WERI-Rb-1 (cell line): ENCODE measurements at regions not wholly inside any gene's neighbourhood (a gene's known extent, or its start where the extent isn't known, plus 50 kb on each side); places are given as distances from the start of the nearest gene placed in this dataset.
"Not testable (repeated sequence)": the region's sequence is repeated elsewhere in the genome, so short reads cannot be mapped to it uniquely, and the experiment has no call there.

Experiments used
- DNase-seq: peaks from one replicate; pipeline ENCODE4 v3.0.0-alpha.2; 2020
- H3K27ac ChIP-seq: fragments of 250-450 bp; sonication (Bioruptor Pico); 2 replicates; pipeline ENCODE4 v1.5.1; 2020; ENCODE audit warnings: mild to moderate bottlenecking, moderate library complexity
- H3K27me3 ChIP-seq: fragments of 250-450 bp; sonication (Bioruptor Pico); 2 replicates; pipeline ENCODE4 v1.5.1; 2021; ENCODE audit warnings: mild to moderate bottlenecking, low read depth, moderate library complexity; ENCODE audit not compliant: insufficient read depth, severe bottlenecking
- H3K36me3 ChIP-seq: fragments of 250-450 bp; sonication (Bioruptor Pico); 2 replicates; pipeline ENCODE4 v1.5.1; 2020; ENCODE audit warnings: mild to moderate bottlenecking, moderate library complexity
- H3K4me3 ChIP-seq: 2 replicates; pipeline ENCODE4 v1.5.1; 2011; ENCODE audit warnings: low read depth, mild to moderate bottlenecking, control low read depth, low read length
- H3K9me3 ChIP-seq: fragments of 250-450 bp; sonication (Bioruptor Pico); 2 replicates; pipeline ENCODE4 v1.5.1; 2021; ENCODE audit warnings: mild to moderate bottlenecking, moderate library complexity; ENCODE audit not compliant: severe bottlenecking

DNA sequence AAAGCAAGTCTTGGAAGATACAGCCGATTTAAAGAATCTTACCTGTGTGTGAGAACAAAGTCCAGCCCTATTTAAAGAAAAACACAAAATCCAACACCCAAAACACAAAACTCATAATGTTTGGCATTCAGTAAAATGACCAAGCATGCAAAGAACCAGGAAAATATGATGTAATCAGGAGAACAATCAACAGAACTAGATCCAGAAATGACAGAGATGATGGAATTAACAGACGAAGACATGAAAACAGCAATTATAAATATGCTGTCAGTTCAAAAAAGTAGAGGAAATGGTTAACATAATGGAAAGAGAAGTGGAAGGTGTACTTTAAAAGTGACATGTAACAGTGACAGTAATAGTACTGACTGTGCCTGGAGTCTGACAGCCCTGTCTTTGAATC is 56.1 kb upstream of the ERV3-1 start:
- not testable (repeated sequence) for H3K9me3 ChIP-seq, H3K36me3 ChIP-seq, H3K4me3 ChIP-seq, DNase-seq, H3K27me3 ChIP-seq, H3K27ac ChIP-seq

DNA sequence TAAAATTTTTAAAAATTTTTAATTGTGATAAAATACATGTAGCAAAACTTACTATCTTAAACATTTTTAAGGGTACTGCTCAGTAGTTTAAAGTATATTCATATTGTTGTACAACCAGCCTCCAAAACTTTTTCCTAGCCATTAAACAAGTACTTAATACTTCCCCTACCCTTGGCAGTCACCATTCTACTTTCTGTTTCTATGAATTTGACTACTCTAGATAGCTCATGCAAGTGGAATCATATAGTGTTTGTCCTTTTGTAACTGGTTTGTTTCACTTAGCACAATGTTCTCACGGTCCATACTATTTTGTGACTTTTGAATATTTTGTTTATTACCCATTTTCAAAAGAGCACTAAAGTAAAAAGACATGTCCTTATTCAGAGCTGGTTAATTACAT is 52.8 kb upstream of the ERV3-1 start:
- H3K27ac ChIP-seq, H3K4me3 ChIP-seq, H3K27me3 ChIP-seq, DNase-seq, H3K36me3 ChIP-seq, H3K9me3 ChIP-seq: not testable (repeated sequence)
